Duodenal mucosa (tissue), 2 donors: ENCODE measurements at regions not wholly inside any gene's neighbourhood (a gene's known extent, or its start where the extent isn't known, plus 50 kb on each side); places are given as distances from the start of the nearest gene placed in this dataset.

Experiments
- H3K27ac ChIP-seq: one replicate; pipeline ENCODE4 v1.7.0; 2013; ENCODE audit warnings: low read depth, low read length
- H3K27me3 ChIP-seq, 2 donors: one replicate each; pipeline ENCODE4 v1.7.0; 2013; ENCODE audit warnings: low read length in 2 of 2, control low read depth in 1 of 2; ENCODE audit not compliant: insufficient read depth in 2 of 2, control insufficient read depth in 1 of 2
- H3K36me3 ChIP-seq, 2 donors: one replicate each; pipeline ENCODE4 v1.7.0; 2013; ENCODE audit warnings: low read length in 2 of 2, control low read depth in 1 of 2; ENCODE audit not compliant: insufficient read depth in 2 of 2, control insufficient read depth in 1 of 2
- H3K4me1 ChIP-seq, 2 donors: one replicate each; pipeline ENCODE4 v1.7.0; 2013; ENCODE audit warnings: low read length in 2 of 2, control low read depth in 1 of 2; ENCODE audit not compliant: insufficient read depth in 2 of 2, control insufficient read depth in 1 of 2
- H3K4me3 ChIP-seq, 2 donors: one replicate each; pipeline ENCODE4 v1.7.0; 2013; ENCODE audit warnings: low read length in 2 of 2, low read depth in 1 of 2
- H3K9ac ChIP-seq, 2 donors: one replicate each; pipeline ENCODE4 v1.7.0; 2013; ENCODE audit warnings: low read length in 2 of 2, low read depth in 1 of 2
- H3K9me3 ChIP-seq, 2 donors: one replicate each; pipeline ENCODE4 v1.7.0; 2013; ENCODE audit warnings: low read length in 2 of 2, control low read depth in 1 of 2; ENCODE audit not compliant: control insufficient read depth in 1 of 2

DNA sequence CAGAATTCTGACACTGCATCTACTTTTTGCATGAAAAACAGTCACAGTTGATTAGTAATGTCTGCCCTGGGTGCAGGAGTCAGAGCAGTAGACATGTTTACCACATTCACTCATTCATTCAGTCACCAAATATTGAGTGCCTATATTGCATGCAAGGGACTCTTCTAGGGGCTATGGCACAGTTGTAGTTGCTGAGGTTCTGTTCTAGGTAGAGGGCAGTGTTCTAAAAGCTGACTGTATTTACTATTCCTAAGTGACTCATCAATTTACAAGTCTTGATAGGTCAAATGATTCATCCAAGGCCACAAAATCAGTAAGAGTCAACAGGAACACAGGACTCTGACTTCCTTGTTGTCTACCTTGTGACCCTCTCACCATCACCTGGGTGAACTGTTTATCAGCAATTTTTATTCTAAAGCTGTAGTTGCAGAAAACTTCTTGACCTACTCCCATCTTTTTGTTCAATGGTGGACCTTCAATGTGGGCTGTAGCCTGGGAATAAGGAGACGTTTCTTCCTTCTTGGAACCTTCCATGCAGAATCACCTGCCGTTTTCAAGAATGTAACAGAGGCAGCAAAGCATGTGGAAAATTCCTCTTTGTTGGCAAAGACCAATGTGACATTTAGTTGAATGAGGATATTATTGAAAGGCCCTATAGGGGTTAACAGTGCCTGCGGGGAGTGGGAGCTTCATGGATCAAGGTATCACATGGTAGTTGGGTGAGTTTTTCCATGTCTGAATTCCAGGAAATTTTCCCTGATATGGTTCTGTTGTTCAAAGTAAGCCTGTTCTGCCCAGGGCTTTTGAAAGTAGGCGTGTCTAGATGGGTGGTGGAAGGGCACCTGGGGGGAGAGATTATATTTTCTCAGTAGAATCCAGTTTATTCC, 223.2 kb downstream of the KTN1 start:
- Histone ChIP-seq H3K27me3 (no peaks in the 10 kb centered on the region), H3K4me1 (peaks cover 27 to 50% of the 10 kb centered on the region in 2 donors), H3K36me3 (no peaks in the 10 kb centered on the region), H3K9ac (no peak overlapping the region), H3K4me3 (no peak overlapping the region), H3K27ac (no peak overlapping the region), H3K9me3 (no peaks in the 10 kb centered on the region)

DNA sequence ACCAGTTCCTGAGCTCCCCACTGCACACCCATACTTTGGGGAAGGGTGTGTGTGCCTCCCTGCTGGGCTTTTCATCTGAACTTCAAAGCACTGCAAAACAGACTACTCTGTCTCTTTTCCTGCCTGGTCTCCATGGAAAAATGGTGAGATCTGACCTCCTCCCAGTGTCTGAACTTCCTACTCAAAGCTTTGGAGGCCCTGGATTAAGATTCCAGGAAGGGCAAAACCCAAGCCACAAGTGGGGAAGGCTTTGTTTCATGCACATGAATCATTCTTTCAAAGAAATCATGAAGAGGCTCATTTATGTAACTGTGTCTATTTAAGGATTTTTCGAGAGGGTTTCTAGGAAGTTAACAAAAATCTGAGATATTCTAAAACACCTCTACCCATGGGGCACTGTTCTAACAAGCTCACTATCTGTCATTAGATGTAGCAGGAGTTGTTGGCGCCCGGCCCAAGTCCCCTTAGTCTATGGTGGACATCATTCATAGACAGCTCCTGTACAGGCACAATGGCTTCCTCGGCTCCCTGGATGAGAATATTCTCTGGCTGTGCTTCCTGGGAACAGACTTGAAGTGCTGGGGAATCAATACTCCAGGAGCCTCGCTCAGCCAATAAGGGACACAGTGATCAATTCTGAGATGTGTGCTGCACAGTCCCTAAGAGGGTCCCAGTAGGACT, 224.0 kb downstream of the KTN1 start:
- no peak overlapping the region for H3K9ac ChIP-seq
- no peaks in the 10 kb centered on the region for H3K36me3 ChIP-seq
- H3K4me3 ChIP-seq: no peak overlapping the region
- H3K27me3 ChIP-seq: no peaks in the 10 kb centered on the region
- H3K4me1 ChIP-seq: peaks cover 27 to 46% of the 10 kb centered on the region in 2 donors
- H3K9me3 ChIP-seq: no peaks in the 10 kb centered on the region
- no peak overlapping the region for H3K27ac ChIP-seq

DNA sequence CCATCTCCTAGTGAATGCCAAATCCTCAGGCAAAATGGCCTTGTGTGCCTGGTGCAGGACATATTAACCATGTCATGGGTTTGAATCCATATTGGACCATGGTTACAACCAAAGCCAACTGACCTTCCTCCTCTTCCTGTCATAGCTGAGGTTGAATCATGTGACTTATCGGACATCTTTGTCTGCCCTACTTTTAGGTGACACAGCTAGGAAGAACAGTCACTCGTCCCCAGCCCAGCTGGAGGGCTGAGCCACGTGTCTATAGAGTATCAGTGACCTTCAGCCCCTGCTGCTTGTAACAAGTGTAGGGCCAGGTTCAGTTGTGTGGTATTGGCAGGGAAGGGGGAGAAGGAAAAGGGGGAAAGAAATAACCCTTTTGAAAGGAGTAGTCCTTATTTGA, 225.2 kb downstream of the KTN1 start:
- Histone ChIP-seq H3K4me1 (peaks cover 27 to 46% of the 10 kb centered on the region in 2 donors), H3K27ac (no peak overlapping the region), H3K4me3 (no peak overlapping the region), H3K9ac (no peak overlapping the region), H3K36me3 (no peaks in the 10 kb centered on the region), H3K27me3 (no peaks in the 10 kb centered on the region), H3K9me3 (no peaks in the 10 kb centered on the region)

DNA sequence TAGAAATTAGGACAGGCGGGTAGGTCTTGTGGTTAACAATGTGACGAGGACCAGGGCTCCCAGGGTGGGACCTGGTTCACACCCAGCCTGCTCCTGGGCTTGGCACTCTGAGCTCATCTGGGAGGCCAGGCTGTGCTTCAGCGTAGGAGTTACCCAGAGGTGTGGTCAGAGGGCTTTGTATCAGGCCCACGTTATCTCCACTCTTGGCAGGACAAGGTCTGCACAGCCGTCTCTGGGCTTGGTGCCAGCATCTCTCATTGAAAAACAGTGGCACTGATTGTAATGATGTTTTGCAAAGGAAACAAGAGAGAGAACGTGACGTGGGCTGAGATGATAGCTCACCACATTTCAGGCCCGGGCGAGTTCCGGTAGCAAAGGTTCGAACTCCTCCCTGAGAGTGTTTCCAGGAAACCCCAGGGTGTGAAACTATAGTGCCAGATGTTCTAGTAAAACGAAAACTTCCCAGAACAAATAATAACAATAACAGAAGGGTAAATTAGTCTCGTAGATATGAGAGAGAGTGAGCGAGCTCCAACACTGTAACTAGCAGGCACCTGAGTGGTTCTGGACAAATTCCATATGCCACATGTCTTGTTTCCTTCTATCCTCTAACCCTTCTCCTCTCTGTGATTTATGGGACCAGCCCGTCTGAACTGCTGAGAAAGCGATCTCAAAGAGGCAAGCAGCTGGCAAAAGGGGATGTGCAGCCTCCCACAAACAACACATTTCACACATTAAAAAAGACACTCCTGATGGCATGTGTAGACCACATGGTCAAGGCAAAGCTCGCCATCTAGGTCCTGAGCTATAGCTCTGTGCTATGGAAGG, 227.3 kb downstream of the KTN1 start:
- Histone ChIP-seq H3K36me3 (no peaks in the 10 kb centered on the region), H3K9ac (peak overlapping the region; percentile 7 to 60), H3K27me3 (no peaks in the 10 kb centered on the region), H3K9me3 (no peaks in the 10 kb centered on the region), H3K4me3 (peak overlapping the region in 1 of 2 donors; percentile 19), H3K4me1 (peaks cover 27 to 46% of the 10 kb centered on the region in 2 donors), H3K27ac (peak overlapping the region; percentile 83)

DNA sequence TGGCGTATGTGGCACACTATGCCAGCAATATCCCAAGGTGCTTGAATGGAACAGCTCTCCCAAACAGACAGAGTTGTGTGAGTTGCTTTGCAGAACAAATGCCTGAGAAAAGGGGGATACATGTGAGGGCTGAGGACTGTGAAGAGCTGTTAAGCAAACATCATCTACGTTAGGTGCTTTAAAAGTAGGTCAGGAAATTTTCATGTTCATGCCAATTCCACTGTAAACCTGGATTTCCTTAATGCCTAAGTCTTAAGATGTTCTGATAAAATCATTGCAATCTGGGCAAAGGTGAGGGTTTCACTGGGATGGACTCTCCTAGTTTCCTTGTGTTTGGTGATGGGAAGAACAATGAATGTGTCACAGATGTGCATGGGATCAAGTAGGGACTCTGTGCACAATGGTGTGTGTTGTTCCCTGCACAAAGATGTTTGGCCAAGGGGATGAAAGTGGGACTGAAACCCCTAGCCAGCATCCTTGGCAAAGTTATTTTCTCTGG, 227.9 kb downstream of the KTN1 start:
- Histone ChIP-seq H3K36me3 (no peaks in the 10 kb centered on the region), H3K4me3 (peak overlapping the region in 1 of 2 donors; percentile 19), H3K27ac (peak overlapping the region; percentile 80), H3K27me3 (no peaks in the 10 kb centered on the region), H3K9me3 (no peaks in the 10 kb centered on the region), H3K9ac (peak overlapping the region; percentile 7 to 52), H3K4me1 (peaks cover 27 to 42% of the 10 kb centered on the region in 2 donors)

DNA sequence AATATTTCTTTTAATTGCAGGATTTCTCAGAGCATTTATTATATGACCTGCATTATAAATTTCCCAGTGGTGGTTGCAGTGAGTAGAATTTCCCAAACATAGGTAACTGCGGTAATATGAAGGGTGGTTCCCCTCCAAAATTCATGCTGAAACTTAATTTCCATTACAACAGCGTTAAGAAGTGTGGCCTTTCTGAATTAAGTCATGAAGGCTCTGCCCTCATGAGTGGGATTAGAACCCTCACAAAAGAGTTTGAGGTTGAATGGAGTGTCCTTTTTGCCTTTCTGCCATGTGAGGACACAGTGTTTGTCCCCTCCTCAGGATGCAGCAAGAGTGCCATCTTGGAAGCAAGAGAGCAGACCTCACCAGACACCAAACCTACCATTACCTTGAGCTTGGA, 233.6 kb downstream of the KTN1 start:
- H3K4me3 ChIP-seq: no peak overlapping the region
- H3K27ac ChIP-seq: no peak overlapping the region
- no peaks in the 10 kb centered on the region for H3K9me3 ChIP-seq
- H3K27me3 ChIP-seq: no peaks in the 10 kb centered on the region
- H3K9ac ChIP-seq: no peak overlapping the region
- no peaks in the 10 kb centered on the region for H3K36me3 ChIP-seq
- H3K4me1 ChIP-seq: no peaks in the 10 kb centered on the region

DNA sequence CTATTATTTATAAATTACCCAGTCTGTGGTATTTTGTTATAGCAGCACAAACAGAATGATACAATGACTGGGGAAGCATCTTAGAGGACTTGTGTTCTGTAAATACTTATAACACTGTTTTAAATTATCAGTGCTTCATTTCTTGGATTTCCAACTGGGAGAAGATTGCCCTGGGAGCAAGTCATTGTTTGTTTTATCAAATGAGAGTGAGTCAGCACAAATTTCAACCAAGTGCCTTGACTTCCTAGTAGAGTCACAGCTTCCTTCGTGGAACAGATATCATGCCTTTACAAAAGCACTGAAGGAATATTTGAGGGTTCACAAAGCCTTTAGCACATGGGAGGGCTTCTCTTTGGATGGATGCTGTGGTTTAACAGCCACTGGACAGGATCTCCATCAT, 234.1 kb downstream of the KTN1 start:
- H3K4me3 ChIP-seq: no peak overlapping the region
- no peaks in the 10 kb centered on the region for H3K36me3 ChIP-seq
- H3K27ac ChIP-seq: no peak overlapping the region
- H3K27me3 ChIP-seq: no peaks in the 10 kb centered on the region
- H3K9ac ChIP-seq: no peak overlapping the region
- H3K4me1 ChIP-seq: no peaks in the 10 kb centered on the region
- no peaks in the 10 kb centered on the region for H3K9me3 ChIP-seq

DNA sequence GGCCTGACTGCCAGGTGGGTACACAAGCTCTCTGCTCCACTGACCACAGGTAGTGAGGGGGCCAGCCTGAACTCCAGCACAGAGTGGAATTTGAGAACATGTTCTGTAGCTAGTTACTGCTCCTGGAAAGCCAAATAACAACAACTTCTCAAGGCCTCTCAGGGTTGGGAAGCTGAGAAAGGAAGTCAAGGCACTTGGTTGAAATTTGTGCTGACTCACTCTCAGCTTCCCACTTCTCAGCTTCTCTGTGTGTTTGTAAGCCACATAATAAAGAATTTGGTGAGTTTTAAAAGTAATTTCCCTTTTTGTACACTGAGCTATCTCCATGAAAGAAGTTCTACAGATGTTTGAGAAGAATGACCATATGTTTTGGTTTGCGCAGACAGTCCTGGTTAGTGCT, 234.9 kb downstream of the KTN1 start:
- Histone ChIP-seq H3K4me3 (no peak overlapping the region), H3K9ac (no peak overlapping the region), H3K36me3 (no peaks in the 10 kb centered on the region), H3K27me3 (no peaks in the 10 kb centered on the region), H3K4me1 (no peaks in the 10 kb centered on the region), H3K27ac (no peak overlapping the region), H3K9me3 (no peaks in the 10 kb centered on the region)

DNA sequence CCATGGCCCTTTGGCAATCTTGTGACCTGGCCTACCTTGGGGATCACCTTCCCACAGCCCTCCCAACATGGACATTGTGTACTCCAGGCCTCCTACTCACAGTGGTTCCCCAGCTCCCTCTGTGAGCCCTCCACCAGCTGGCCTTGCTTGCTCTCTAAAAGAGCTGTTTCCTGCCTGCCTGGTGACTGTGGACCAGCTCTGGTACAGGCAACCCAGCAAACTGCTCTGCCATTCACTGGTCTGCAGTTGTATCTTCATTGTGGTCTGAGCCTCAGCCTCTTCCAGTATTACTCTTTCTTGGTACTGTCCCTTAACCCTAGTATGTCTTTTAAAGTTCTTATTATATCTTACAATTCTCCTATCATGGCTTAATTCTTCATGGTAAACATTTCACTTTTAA, 236.2 kb downstream of the KTN1 start:
- H3K9me3 ChIP-seq: no peaks in the 10 kb centered on the region
- no peaks in the 10 kb centered on the region for H3K4me1 ChIP-seq
- H3K4me3 ChIP-seq: no peak overlapping the region
- H3K9ac ChIP-seq: no peak overlapping the region
- H3K27ac ChIP-seq: no peak overlapping the region
- H3K36me3 ChIP-seq: no peaks in the 10 kb centered on the region
- no peaks in the 10 kb centered on the region for H3K27me3 ChIP-seq
